BLaER1 (cell line): ENCODE measurements at regions not wholly inside any gene's neighbourhood (a gene's known extent, or its start where the extent isn't known, plus 50 kb on each side); places are given as distances from the start of the nearest gene placed in this dataset.
A peak's percentile ranks its signal among the peaks of the same experiment; 100 is the strongest.
"Not testable (repeated sequence)": the region's sequence is repeated elsewhere in the genome, so short reads cannot be mapped to it uniquely, and the experiment has no call there.

Experiments
- H3K27ac ChIP-seq: shearing (Covaris generic); formaldehyde crosslinking; 2 replicates; pipeline ENCODE4 v1.8.1; 2022
- H3K27me3 ChIP-seq: shearing (Covaris generic); formaldehyde crosslinking; 2 replicates; pipeline ENCODE4 v1.8.1; 2022
- H3K36me3 ChIP-seq: shearing (Covaris generic); formaldehyde crosslinking; 2 replicates; pipeline ENCODE4 v1.8.1; 2022
- H3K4me1 ChIP-seq: shearing (Covaris generic); formaldehyde crosslinking; 2 replicates; pipeline ENCODE4 v1.8.1; 2022
- H3K4me2 ChIP-seq: shearing (Covaris generic); formaldehyde crosslinking; 2 replicates; pipeline ENCODE4 v1.8.1; 2022
- H3K4me3 ChIP-seq: shearing (Covaris generic); formaldehyde crosslinking; 2 replicates; pipeline ENCODE4 v1.8.1; 2022
- H3K9ac ChIP-seq: shearing (Covaris generic); formaldehyde crosslinking; 2 replicates; pipeline ENCODE4 v1.8.1; 2022
- H3K9me3 ChIP-seq: shearing (Covaris generic); formaldehyde crosslinking; 2 replicates; pipeline ENCODE4 v1.8.1; 2022
- H4K20me1 ChIP-seq: shearing (Covaris generic); formaldehyde crosslinking; 2 replicates; pipeline ENCODE4 v1.8.1; 2022
- Cebpa-rat ChIP-seq: shearing (Covaris generic); IDR thresholded peaks from 2 replicates; pipeline ENCODE4 v1.8.1; 2022

GRCh38 chr5:1619531-1619930, 95.8 kb upstream of the LPCAT1 start:
- H3K9ac ChIP-seq, H3K27me3 ChIP-seq, H4K20me1 ChIP-seq, H3K4me3 ChIP-seq: not testable (repeated sequence)
- peak; percentile 95 for TF ChIP-seq Cebpa-rat
- peaks cover 42% of the 10 kb centered on the region for H3K36me3 ChIP-seq
- peak overlapping the region; percentile 74 for H3K27ac ChIP-seq
- H3K4me2 ChIP-seq, result peak overlapping the region; percentile 64
- peaks cover 68% of the 10 kb centered on the region for H3K9me3 ChIP-seq
- H3K4me1 ChIP-seq, result peaks cover 42% of the 10 kb centered on the region

DNA sequence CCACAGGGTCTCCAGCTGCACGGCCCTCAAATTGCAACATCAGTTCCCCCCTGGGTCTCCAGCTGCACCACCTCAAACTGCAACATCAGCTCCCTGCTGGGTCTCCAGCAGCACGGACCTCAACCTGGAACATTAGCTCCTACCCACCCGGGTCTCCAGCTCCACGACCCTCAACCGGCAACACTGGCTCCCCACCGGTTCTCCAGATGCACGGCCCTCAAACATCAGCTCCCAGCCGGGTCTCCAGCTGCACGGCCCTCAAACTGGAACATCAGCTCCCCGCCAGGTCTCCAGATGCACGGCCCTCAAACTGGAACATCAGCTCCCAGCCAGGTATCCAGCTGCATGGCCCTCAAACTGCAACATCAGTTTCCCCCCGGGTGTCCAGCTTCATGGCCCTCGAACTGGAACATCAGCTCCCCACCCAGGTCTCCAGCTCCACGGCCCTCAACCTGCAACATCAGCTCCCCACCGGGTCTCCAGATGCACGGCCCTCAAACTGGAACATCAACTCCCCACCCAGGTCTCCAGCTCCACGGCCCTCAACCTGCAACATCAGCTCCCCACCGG, 94.6 kb upstream of the LPCAT1 start:
- H3K4me2 ChIP-seq, result peak overlapping the region; percentile 64

GRCh38 chr5:1617236-1617755, 93.5 kb upstream of the LPCAT1 start:
- H3K4me2 ChIP-seq, result peak overlapping the region; percentile 64

More for the DNA sequence above, 94.6 kb upstream of the LPCAT1 start:
- H4K20me1 ChIP-seq, H3K4me3 ChIP-seq, H3K27me3 ChIP-seq, H3K9ac ChIP-seq: not testable (repeated sequence)
- peaks cover 30% of the 10 kb centered on the region for H3K36me3 ChIP-seq
- peaks cover 56% of the 10 kb centered on the region for H3K9me3 ChIP-seq
- peak overlapping the region; percentile 66; the same call in 1 of the 2 replicates for H3K27ac ChIP-seq
- peaks cover 53% of the 10 kb centered on the region for H3K4me1 ChIP-seq

DNA sequence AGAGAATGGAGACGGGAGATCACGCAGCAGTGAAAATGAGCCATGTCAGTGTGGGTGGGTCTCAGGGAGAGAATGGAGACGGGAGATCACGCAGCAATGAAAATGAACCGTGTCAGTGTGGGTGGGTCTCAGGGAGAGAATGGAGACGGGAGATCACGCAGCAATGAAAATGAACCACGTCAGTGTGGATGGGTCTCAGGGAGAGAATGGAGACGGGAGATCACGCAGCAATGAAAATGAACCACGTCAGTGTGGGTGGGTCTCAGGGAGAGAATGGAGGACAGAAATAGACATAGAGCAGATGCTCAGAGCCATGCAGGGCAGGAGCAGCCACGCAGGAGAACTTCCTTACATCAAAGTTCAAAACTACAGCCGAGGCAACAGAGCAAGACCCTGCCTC, 89.8 kb upstream of the LPCAT1 start:
- Histone ChIP-seq H3K4me1 (peaks cover 43% of the 10 kb centered on the region), H4K20me1 (peaks cover 12% of the 10 kb centered on the region), H3K4me2 (peak overlapping the region; percentile 69), H3K9me3 (peaks cover 14% of the 10 kb centered on the region)
- not testable (repeated sequence) for H3K27me3 ChIP-seq, H3K27ac ChIP-seq, H3K4me3 ChIP-seq, H3K36me3 ChIP-seq, H3K9ac ChIP-seq

More at GRCh38 chr5:1617236-1617755, 93.5 kb upstream of the LPCAT1 start:
- H4K20me1 ChIP-seq, H3K4me3 ChIP-seq, H3K9ac ChIP-seq, H3K27ac ChIP-seq, H3K27me3 ChIP-seq: not testable (repeated sequence)
- H3K36me3 ChIP-seq, result peaks cover 19% of the 10 kb centered on the region
- H3K4me1 ChIP-seq, result peaks cover 57% of the 10 kb centered on the region
- H3K9me3 ChIP-seq, result peaks cover 45% of the 10 kb centered on the region

DNA sequence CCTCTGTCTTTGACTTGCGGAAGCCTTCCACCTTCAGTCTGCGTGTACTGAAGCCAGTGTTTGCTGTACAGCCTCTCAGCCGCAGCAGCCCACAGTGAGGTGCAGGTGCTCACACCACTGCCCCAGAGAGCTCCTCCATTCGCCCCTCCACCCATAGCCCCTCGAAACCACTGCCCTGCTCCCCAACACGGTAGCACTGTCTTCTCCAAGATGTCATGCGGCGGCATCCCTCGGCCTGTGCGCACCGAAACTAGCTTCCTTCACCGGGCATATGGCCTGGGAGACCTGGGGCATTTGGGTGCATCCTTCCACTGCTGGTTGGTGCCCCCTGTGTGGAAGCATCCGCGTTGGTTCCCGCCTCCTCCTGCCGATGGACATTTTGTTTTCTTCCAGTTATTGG, 86.8 kb upstream of the LPCAT1 start:
- not testable (repeated sequence) for H3K27me3 ChIP-seq, H3K9me3 ChIP-seq, H3K4me3 ChIP-seq, H3K4me2 ChIP-seq, H3K36me3 ChIP-seq, H3K27ac ChIP-seq, H3K9ac ChIP-seq
- H4K20me1 ChIP-seq, result peaks cover 18% of the 10 kb centered on the region
- peaks cover 42% of the 10 kb centered on the region for H3K4me1 ChIP-seq

DNA sequence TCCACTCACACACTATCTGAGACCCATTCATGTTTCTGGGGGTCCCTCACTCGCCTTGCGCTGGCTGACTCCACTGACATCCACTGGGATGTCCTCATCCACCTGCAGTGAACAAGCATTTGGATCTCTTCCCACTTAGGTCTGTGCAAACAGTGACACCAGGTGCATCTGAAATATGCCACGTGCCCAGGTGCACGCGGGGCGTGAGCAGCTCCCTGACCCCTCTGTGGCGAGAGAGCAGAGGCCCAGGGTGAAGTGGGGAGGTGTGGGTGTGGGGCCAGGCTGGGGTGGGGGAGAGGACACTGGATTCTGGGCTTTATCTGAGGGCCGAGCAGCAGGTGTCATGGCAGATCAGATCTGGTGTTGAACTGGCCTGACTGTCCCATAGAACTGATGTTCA, 85.4 kb upstream of the LPCAT1 start:
- H3K27ac ChIP-seq, H3K9me3 ChIP-seq, H3K9ac ChIP-seq, H3K4me3 ChIP-seq, H3K36me3 ChIP-seq: not testable (repeated sequence)
- H3K4me2 ChIP-seq, result peak overlapping the region; percentile 70
- peaks cover 18% of the 10 kb centered on the region for H4K20me1 ChIP-seq
- H3K27me3 ChIP-seq, result 0 out of 2 replicates have a peak, but pooled peaks cover 11% of the 10 kb centered on the region
- H3K4me1 ChIP-seq, result peaks cover 34% of the 10 kb centered on the region

DNA sequence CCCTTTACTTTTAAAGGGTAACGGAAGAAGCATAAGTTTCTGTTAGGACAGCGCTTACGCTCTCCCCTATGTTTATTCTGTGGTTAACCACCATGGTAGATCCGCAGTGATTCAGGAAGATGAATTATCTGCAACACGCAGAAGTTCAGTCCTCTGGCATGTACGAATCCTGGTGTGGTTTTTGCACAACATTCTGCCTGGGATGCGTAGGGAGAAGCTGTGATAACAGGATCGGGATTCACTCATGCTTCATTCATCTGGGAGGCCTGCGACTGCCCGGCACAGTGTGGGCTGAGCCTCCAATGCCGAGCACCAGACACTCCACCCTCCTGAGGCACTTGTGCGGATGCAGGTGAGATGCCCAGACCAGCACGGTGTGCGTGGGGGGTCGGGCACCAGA, 84.6 kb upstream of the LPCAT1 start:
- Histone ChIP-seq H4K20me1 (peaks cover 23% of the 10 kb centered on the region), H3K27me3 (0 out of 2 replicates have a peak, but pooled peaks cover 11% of the 10 kb centered on the region), H3K4me2 (peak overlapping the region; percentile 70), H3K4me1 (peaks cover 26% of the 10 kb centered on the region)
- not testable (repeated sequence) for H3K9ac ChIP-seq, H3K9me3 ChIP-seq, H3K27ac ChIP-seq, H3K4me3 ChIP-seq, H3K36me3 ChIP-seq

DNA sequence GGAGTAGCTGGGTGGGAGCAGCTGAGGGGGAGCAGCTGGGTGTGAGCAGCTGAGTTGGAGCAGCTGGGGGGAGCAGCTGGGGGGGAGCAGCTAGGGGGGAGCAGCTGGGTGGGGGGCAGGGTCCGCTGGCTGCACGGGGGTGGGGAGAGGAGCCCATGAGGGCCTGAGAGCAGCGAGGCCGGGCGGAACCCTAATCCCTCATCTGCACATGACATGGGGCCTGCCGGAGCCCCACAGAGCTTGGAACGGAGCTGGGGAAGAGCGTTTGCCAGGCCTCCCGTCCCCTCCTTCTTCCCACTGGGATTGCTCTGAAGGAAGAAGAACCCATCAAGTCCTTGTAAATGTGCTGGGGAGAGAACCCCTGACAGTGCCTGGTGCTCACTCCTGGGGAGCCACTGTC, 83.2 kb upstream of the LPCAT1 start:
- not testable (repeated sequence) for H3K9ac ChIP-seq, H3K4me3 ChIP-seq, H3K36me3 ChIP-seq, H3K9me3 ChIP-seq, H3K27ac ChIP-seq
- H3K27me3 ChIP-seq, result 0 out of 2 replicates have a peak, but pooled peaks cover 11% of the 10 kb centered on the region
- peaks cover 23% of the 10 kb centered on the region for H4K20me1 ChIP-seq
- H3K4me2 ChIP-seq, result peak overlapping the region; percentile 70; the same call in 1 of the 2 replicates
- H3K4me1 ChIP-seq, result peaks cover 23% of the 10 kb centered on the region

DNA sequence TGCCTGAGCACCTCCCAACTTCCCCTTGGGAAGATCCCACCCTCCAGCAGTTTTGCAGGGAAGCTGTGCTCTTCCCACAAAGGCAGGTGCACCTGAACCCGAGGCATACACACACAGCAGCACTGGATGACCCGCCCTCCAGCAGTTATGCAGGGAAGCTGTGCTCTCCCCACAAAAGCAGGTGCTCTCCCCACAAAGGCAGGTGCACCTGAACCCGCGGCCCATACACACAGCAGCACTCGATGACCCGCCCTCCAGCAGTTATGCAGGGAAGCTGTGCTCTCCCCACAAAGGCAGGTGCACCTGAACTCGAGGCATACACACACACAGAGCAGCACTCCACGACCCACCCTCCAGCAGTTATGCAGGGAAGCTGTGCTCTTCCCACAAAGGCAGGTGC, 80.2 kb upstream of the LPCAT1 start:
- not testable (repeated sequence) for H3K4me3 ChIP-seq, H3K9me3 ChIP-seq, H3K9ac ChIP-seq, H3K36me3 ChIP-seq, H3K27ac ChIP-seq, H3K4me2 ChIP-seq
- Histone ChIP-seq H3K27me3 (0 out of 2 replicates have a peak, but pooled peaks cover 11% of the 10 kb centered on the region), H4K20me1 (peaks cover 15% of the 10 kb centered on the region), H3K4me1 (peaks cover 38% of the 10 kb centered on the region)

DNA sequence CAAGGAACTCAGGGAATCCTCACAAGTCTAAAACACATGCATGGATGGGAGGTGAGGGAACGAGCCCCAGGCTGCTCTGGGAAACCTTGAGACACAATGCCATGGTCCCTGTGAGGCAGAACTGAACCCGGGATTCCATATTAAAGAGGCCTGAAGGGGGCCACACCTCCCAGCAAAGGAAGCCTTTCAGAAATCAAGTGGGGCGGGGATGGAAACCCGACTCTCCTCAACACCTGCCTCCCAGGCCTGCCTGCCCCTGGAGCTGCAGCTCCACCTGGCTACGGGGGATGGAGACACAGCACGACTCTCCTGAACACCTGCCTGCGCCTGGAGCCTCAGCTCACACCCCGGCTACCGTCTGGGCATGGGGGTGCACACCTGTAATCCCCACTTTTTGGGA, 77.8 kb upstream of the LPCAT1 start:
- not testable (repeated sequence) for H3K36me3 ChIP-seq, H3K4me3 ChIP-seq, H4K20me1 ChIP-seq, H3K27me3 ChIP-seq, H3K9ac ChIP-seq, H3K4me2 ChIP-seq, H3K9me3 ChIP-seq, H3K27ac ChIP-seq
- peaks cover 19% of the 10 kb centered on the region for H3K4me1 ChIP-seq

- not testable (repeated sequence) for H3K9ac ChIP-seq, H3K27me3 ChIP-seq, H3K36me3 ChIP-seq, H3K27ac ChIP-seq, H3K9me3 ChIP-seq, H4K20me1 ChIP-seq, H3K4me3 ChIP-seq
- Histone ChIP-seq H3K4me1 (peaks cover 29% of the 10 kb centered on the region), H3K4me2 (peak overlapping the region; percentile 12; the same call in 1 of the 2 replicates)
These were observed 75.4 kb upstream of the LPCAT1 start for GRCh38 chr5:1598950-1599737.

- not testable (repeated sequence) for H3K36me3 ChIP-seq, H3K4me3 ChIP-seq, H3K27ac ChIP-seq, H4K20me1 ChIP-seq, H3K9me3 ChIP-seq, H3K27me3 ChIP-seq, H3K4me2 ChIP-seq, H3K9ac ChIP-seq
- peaks cover 36% of the 10 kb centered on the region for H3K4me1 ChIP-seq
These were observed 73.3 kb upstream of the LPCAT1 start for GRCh38 chr5:1597093-1597473.

DNA sequence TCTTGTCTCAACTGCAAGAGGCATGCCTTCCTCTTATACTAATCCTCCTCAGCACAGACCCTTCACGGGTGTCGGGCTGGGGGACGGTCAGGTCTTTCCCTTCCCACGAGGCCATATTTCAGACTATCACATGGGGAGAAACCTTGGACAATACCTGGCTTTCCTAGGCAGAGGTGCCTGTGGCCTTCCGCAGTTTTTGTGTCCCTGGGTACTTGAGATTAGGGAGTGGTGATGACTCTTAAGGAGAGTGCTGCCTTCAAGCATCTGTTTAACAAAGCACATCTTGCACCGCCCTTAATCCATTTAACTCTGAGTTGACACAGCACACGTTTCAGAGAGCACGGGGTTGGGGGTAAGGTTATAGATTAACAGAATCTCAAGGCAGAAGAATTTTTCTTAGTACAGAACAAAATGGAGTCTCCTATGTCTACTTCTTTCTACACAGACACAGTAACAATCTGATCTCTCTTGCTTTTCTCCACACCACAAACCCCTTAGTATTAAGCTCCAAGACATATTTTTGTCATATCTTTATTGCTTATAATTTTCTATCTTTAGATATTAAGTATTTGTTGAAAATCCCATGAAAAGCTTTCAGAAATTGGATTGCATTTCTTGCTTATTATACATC, 72.8 kb upstream of the LPCAT1 start:
- H3K4me2 ChIP-seq, H3K27me3 ChIP-seq, H3K4me3 ChIP-seq, H4K20me1 ChIP-seq, H3K36me3 ChIP-seq, H3K27ac ChIP-seq, H3K9me3 ChIP-seq, H3K9ac ChIP-seq: not testable (repeated sequence)
- H3K4me1 ChIP-seq, result peaks cover 36% of the 10 kb centered on the region
